HG02973 (cell line): ENCODE measurements at regions not wholly inside any gene's neighbourhood (a gene's known extent, or its start where the extent isn't known, plus 50 kb on each side); places are given as distances from the start of the nearest gene placed in this dataset.

ENCODE experiments used
- ATAC-seq: cut with Tn5 transposase; IDR thresholded peaks from one replicate; pipeline ENCODE4 v1.9.1; 2021; ENCODE audit warnings: moderate library complexity; ENCODE audit not compliant: unreplicated experiment

GRCh38 chr6:119921491-119922010, 572.0 kb upstream of the MAN1A1 start:
- no peak for ATAC-seq

DNA sequence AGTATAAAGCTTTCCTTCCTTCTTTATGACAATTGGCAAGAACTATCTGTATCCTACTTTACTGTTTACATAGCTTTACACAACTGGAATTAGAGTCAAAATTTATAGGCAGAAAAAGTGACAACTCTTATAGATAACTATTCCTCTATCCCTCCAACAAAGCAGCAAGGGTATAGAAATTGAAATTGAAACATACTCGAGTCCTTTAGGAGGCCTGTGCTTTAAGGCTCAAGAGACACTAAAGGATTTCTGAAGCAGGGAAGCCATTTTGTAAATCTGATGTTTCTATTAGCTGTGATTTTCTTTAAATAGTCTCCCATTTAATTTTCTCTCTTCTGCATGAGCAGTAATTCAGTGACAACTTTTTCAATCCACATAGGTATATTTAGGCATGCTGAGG, 567.6 kb upstream of the MAN1A1 start:
- no peak for ATAC-seq

GRCh38 chr6:119915971-119916370, 566.4 kb upstream of the MAN1A1 start:
- no peak for ATAC-seq

- ATAC-seq: no peak
These were observed 558.6 kb upstream of the MAN1A1 start for GRCh38 chr6:119908157-119908556.

DNA sequence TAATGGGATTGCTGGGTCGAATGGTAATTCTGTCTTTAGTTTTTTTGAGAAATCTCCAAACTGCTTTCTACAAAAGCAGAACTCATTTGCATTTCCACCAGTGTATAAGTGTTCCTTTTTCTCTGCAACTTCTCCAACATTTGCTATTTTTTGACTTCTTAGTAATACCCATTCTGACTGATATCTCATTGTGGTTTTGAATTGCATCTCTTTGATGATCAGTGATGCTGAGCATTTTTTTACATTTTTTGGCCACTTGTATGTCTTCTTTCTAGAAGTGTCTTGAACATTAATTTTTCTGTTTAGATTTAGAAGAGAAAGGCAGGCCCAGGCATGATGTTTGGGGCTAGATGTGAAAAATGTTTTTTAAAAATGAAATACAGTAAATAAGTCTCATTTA, 553.1 kb upstream of the MAN1A1 start:
- ATAC-seq: no peak

DNA sequence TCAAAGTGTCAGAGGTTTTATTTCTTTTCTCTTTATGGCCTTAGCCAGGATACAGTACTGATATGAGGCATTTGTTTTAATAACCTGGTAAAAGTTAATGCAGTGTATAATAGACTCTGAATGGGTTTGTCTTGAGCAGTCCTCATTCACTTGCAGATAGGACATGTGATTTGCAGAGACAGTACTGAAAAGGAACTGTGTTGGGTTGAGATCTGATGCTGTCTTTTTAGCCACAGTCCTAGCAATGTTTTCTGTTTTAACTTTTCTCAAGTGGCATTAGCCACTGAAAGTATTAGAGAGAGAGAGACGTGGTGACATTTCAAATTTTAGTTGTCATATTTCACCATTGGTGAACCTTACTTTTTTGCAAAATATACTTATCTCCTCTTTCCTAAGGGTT, 547.2 kb upstream of the MAN1A1 start:
- ATAC-seq: no peak

GRCh38 chr6:119895626-119896025, 546.1 kb upstream of the MAN1A1 start:
- no peak for ATAC-seq

GRCh38 chr6:119894811-119895210, 545.2 kb upstream of the MAN1A1 start:
- no peak for ATAC-seq

- no peak for ATAC-seq
These were observed 542.1 kb upstream of the MAN1A1 start for GRCh38 chr6:119891644-119892043.

DNA sequence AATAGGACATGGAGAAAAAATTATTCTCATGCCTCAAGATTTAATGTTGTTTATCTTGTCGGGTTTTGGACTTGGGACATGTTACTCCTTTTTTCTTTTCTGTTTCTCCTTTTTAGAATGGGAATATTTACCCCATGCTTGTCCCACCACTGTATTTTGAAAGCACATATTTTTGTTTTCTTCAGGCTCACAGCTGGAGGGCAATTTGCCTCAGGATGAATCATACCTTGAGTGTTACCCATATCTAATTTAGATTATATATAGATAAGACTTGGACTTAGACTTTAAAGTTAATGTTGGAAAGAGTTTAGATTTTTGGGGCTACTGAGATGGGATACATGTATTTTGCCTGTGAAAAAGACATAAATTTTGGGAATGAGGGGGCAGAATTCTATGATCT, 541.6 kb upstream of the MAN1A1 start:
- ATAC-seq: no peak

DNA sequence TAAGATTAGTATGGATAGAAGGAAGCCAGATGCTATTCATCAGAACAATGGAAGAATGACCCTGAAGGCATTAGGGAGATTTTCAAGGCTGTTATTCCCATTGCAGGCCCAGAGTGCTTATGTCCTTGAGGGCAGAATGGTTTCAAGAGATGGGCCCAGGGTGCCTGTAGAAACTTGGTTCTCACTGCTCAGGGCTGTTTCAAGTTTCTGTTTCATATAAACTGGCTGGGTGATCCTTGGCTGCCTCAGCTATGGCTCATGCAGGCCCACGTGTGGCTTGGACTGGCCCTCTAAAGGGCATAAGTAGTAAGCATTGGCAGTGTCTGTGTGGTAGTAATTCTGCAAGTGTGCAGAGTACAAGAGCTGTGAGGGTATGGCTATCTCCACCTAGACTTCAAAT, 540.9 kb upstream of the MAN1A1 start:
- ATAC-seq: no peak

GRCh38 chr6:119887666-119888065, 538.1 kb upstream of the MAN1A1 start:
- ATAC-seq: no peak

GRCh38 chr6:119881416-119881815, 531.9 kb upstream of the MAN1A1 start:
- ATAC-seq: no peak

GRCh38 chr6:119880840-119881239, 531.3 kb upstream of the MAN1A1 start:
- ATAC-seq: no peak

- ATAC-seq: no peak
These were observed 530.2 kb upstream of the MAN1A1 start for GRCh38 chr6:119879731-119880130.

DNA sequence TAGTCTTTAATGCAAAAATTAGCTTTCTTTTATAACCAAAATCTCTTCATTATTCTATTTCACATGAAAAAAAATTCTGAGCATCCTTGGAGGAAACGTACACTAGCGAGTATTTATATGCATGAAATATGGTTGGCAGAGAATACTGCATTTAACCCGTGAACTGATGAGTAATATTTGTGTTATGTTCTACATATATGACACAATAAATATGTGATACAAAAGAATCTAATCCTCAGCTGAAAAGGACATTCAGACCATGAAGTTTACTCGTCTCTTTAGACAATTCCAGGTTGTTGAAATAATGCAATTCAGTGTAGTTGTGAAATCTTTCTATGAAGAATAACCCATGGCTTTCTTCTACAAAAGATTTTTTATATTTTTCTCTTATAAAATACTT, 524.8 kb upstream of the MAN1A1 start:
- no peak for ATAC-seq

GRCh38 chr6:119873107-119873506, 523.5 kb upstream of the MAN1A1 start:
- ATAC-seq: no peak

GRCh38 chr6:119871520-119871919, 522.0 kb upstream of the MAN1A1 start:
- ATAC-seq: no peak

- ATAC-seq: no peak
These were observed 516.1 kb upstream of the MAN1A1 start for GRCh38 chr6:119865466-119866350.

- no peak for ATAC-seq
These were observed 513.2 kb upstream of the MAN1A1 start for GRCh38 chr6:119862719-119863118.

DNA sequence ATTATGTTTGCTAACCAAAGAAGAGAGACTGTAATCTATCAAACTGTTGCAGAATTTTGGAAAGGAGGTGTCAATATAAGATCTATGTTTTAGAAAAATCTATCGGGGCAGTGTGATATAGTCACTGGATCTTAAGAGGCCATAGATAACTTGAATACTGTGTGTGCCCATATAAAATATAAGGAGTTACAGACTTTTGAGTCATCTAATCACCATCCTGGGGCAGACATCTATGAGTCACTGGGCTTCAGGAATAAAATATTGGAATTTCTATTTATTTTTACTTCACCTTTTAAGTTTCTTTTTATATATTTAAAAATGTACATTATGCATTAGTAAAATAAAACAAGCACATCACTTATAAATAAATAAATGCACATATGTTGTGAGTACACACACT, 509.3 kb upstream of the MAN1A1 start:
- no peak for ATAC-seq

GRCh38 chr6:119856136-119856535, 506.6 kb upstream of the MAN1A1 start:
- peak; percentile 72 for ATAC-seq

GRCh38 chr6:119848696-119849095, 499.1 kb upstream of the MAN1A1 start:
- no peak for ATAC-seq
